ENCODE measurements at regions not wholly inside any gene's neighbourhood (a gene's known extent, or its start where the extent isn't known, plus 50 kb on each side); places are given as distances from the start of the nearest gene placed in this dataset.

DNA sequence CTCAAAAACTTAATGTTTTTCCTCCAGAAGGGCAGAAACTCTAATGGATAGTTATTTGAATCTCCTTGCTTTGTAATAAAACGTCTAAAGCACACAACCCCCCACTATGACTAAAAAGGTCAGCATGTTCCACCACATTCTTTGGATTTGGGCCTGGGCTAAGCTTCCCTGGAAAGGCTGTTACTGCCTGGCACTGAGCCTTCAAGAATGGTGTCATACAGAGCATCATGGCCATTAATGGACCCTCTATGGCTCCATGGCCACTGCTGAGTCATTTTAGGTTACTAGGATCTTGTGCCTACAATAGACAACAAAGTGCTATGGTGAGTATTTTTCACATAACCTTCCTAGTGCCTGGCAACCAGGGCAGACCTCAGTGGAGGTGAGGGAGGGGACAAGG is 242.6 kb upstream of the FAT3 start:
- peak overlapping the region; percentile 6 for H4K91ac ChIP-seq (ENCODE audit: low read length)
- no peaks in the 10 kb centered on the region for H3K27me3 ChIP-seq (ENCODE audit: control insufficient read depth in 1 of 2, insufficient read depth in 1 of 2, low read length in 2 of 2)
- H2AK5ac ChIP-seq (ENCODE audit: low read length, severe bottlenecking), result no peak overlapping the region
- peak overlapping the region; percentile 87 for H3K9ac ChIP-seq (ENCODE audit: low read length)
- H3K27ac ChIP-seq (ENCODE audit: low read length, poor library complexity, severe bottlenecking), result peak overlapping the region; percentile 64
- WGBS, result 24% methylated on average over 1 of the region's 1 CpG
- H4K8ac ChIP-seq (ENCODE audit: low read length), result no peak overlapping the region
- H3K18ac ChIP-seq (ENCODE audit: low read depth in 1 of 2, low read length in 2 of 2), result no peak overlapping the region
- H3K4me2 ChIP-seq (ENCODE audit: low read length, poor library complexity, severe bottlenecking), result no peak overlapping the region
- no peak overlapping the region for H2BK12ac ChIP-seq (ENCODE audit: low read length in 2 of 2)
- no peak overlapping the region for H2BK120ac ChIP-seq (ENCODE audit: low read depth, low read length)
- H3K79me1 ChIP-seq (replicated peaks; ENCODE audit: low read length, poor library complexity, severe bottlenecking), result no peaks in the 10 kb centered on the region
- no peak overlapping the region for H2AFZ ChIP-seq (ENCODE audit: low read depth, low read length)
- peak overlapping the region in 1 of 2 experiments; percentile 44 for H3K14ac ChIP-seq (ENCODE audit: low read length in 2 of 2)
- no peak overlapping the region for H3K4ac ChIP-seq (ENCODE audit: low read depth in 1 of 2, low read length in 2 of 2)
- peaks cover 2% of the 10 kb centered on the region for H3K4me1 ChIP-seq (ENCODE audit: control insufficient read depth, insufficient read depth, low read depth, low read length)
- no peak overlapping the region for H2BK15ac ChIP-seq (ENCODE audit: low read depth, poor library complexity, severe bottlenecking)
- no peak overlapping the region for H3K4me3 ChIP-seq (ENCODE audit: insufficient read depth in 1 of 2, low read depth in 1 of 2, low read length in 2 of 2)
- no peak overlapping the region for H3K23ac ChIP-seq (ENCODE audit: low read length in 2 of 2)
- DNase-seq, result peak; percentile 79
- H3K36me3 ChIP-seq (ENCODE audit: control insufficient read depth in 1 of 2, insufficient read depth in 2 of 2, low read depth in 1 of 2, low read length in 2 of 2), result no peaks in the 10 kb centered on the region
- no peak overlapping the region for H2BK5ac ChIP-seq (ENCODE audit: low read depth, low read length, poor library complexity, severe bottlenecking)
- no peaks in the 10 kb centered on the region for H3K9me3 ChIP-seq (ENCODE audit: control insufficient read depth, low read length)

- H4K8ac ChIP-seq (ENCODE audit: low read length), result no peak overlapping the region
- H3K4me3 ChIP-seq (ENCODE audit: insufficient read depth in 1 of 2, low read depth in 1 of 2, low read length in 2 of 2), result no peak overlapping the region
- no peaks in the 10 kb centered on the region for H3K9me3 ChIP-seq (ENCODE audit: control insufficient read depth, low read length)
- no peak overlapping the region for H3K27ac ChIP-seq (ENCODE audit: low read length, poor library complexity, severe bottlenecking)
- H2BK15ac ChIP-seq (ENCODE audit: low read depth, poor library complexity, severe bottlenecking), result no peak overlapping the region
- H3K14ac ChIP-seq (ENCODE audit: low read length in 2 of 2), result no peak overlapping the region
- H2AK5ac ChIP-seq (ENCODE audit: low read length, severe bottlenecking), result no peak overlapping the region
- no peak overlapping the region for H2AFZ ChIP-seq (ENCODE audit: low read depth, low read length)
- no peaks in the 10 kb centered on the region for H3K79me1 ChIP-seq (replicated peaks; ENCODE audit: low read length, poor library complexity, severe bottlenecking)
- H2BK12ac ChIP-seq (ENCODE audit: low read length in 2 of 2), result no peak overlapping the region
- H4K91ac ChIP-seq (ENCODE audit: low read length), result no peak overlapping the region
- no peak for DNase-seq
- H3K9ac ChIP-seq (ENCODE audit: low read length), result no peak overlapping the region
- H3K4ac ChIP-seq (ENCODE audit: low read depth in 1 of 2, low read length in 2 of 2), result no peak overlapping the region
- H3K18ac ChIP-seq (ENCODE audit: low read depth in 1 of 2, low read length in 2 of 2), result no peak overlapping the region
- H3K27me3 ChIP-seq (ENCODE audit: control insufficient read depth in 1 of 2, insufficient read depth in 1 of 2, low read length in 2 of 2), result no peaks in the 10 kb centered on the region
- H3K23ac ChIP-seq (ENCODE audit: low read length in 2 of 2), result no peak overlapping the region
- H3K36me3 ChIP-seq (ENCODE audit: control insufficient read depth in 1 of 2, insufficient read depth in 2 of 2, low read depth in 1 of 2, low read length in 2 of 2), result no peaks in the 10 kb centered on the region
- H2BK5ac ChIP-seq (ENCODE audit: low read depth, low read length, poor library complexity, severe bottlenecking), result no peak overlapping the region
- H3K4me2 ChIP-seq (ENCODE audit: low read length, poor library complexity, severe bottlenecking), result no peak overlapping the region
- peaks cover 2% of the 10 kb centered on the region for H3K4me1 ChIP-seq (ENCODE audit: control insufficient read depth, insufficient read depth, low read depth, low read length)
- WGBS, result 38% methylated on average over 1 of the region's 1 CpG
- H2BK120ac ChIP-seq (ENCODE audit: low read depth, low read length), result no peak overlapping the region
Measured at GRCh38 chr11:91979775-91980174, 244.8 kb upstream of the FAT3 start.

- H2AFZ ChIP-seq (ENCODE audit: low read depth, low read length), result no peak overlapping the region
- H2BK5ac ChIP-seq (ENCODE audit: low read depth, low read length, poor library complexity, severe bottlenecking), result no peak overlapping the region
- no peak overlapping the region for H2BK15ac ChIP-seq (ENCODE audit: low read depth, poor library complexity, severe bottlenecking)
- no peak overlapping the region for H4K91ac ChIP-seq (ENCODE audit: low read length)
- H3K4ac ChIP-seq (ENCODE audit: low read depth in 1 of 2, low read length in 2 of 2), result no peak overlapping the region
- DNase-seq, result no peak
- H3K9me3 ChIP-seq (ENCODE audit: control insufficient read depth, low read length), result no peaks in the 10 kb centered on the region
- no peak overlapping the region for H2AK5ac ChIP-seq (ENCODE audit: low read length, severe bottlenecking)
- no peak overlapping the region for H3K18ac ChIP-seq (ENCODE audit: low read depth in 1 of 2, low read length in 2 of 2)
- H3K4me3 ChIP-seq (ENCODE audit: insufficient read depth in 1 of 2, low read depth in 1 of 2, low read length in 2 of 2), result no peak overlapping the region
- no peak overlapping the region for H4K8ac ChIP-seq (ENCODE audit: low read length)
- no peak overlapping the region for H3K23ac ChIP-seq (ENCODE audit: low read length in 2 of 2)
- H3K27me3 ChIP-seq (ENCODE audit: control insufficient read depth in 1 of 2, insufficient read depth in 1 of 2, low read length in 2 of 2), result no peaks in the 10 kb centered on the region
- no peak overlapping the region for H2BK120ac ChIP-seq (ENCODE audit: low read depth, low read length)
- H2BK12ac ChIP-seq (ENCODE audit: low read length in 2 of 2), result no peak overlapping the region
- no peak overlapping the region for H3K14ac ChIP-seq (ENCODE audit: low read length in 2 of 2)
- WGBS, result no CpG with 5 or more reads among the region's 1 CpG
- no peak overlapping the region for H3K4me2 ChIP-seq (ENCODE audit: low read length, poor library complexity, severe bottlenecking)
- H3K36me3 ChIP-seq (ENCODE audit: control insufficient read depth in 1 of 2, insufficient read depth in 2 of 2, low read depth in 1 of 2, low read length in 2 of 2), result no peaks in the 10 kb centered on the region
- H3K4me1 ChIP-seq (ENCODE audit: control insufficient read depth, insufficient read depth, low read depth, low read length), result peaks cover 2% of the 10 kb centered on the region
- H3K27ac ChIP-seq (ENCODE audit: low read length, poor library complexity, severe bottlenecking), result peak overlapping the region; percentile 67
- no peak overlapping the region for H3K9ac ChIP-seq (ENCODE audit: low read length)
- no peaks in the 10 kb centered on the region for H3K79me1 ChIP-seq (replicated peaks; ENCODE audit: low read length, poor library complexity, severe bottlenecking)
Measured at GRCh38 chr11:91978747-91979146, 245.9 kb upstream of the FAT3 start.

DNA sequence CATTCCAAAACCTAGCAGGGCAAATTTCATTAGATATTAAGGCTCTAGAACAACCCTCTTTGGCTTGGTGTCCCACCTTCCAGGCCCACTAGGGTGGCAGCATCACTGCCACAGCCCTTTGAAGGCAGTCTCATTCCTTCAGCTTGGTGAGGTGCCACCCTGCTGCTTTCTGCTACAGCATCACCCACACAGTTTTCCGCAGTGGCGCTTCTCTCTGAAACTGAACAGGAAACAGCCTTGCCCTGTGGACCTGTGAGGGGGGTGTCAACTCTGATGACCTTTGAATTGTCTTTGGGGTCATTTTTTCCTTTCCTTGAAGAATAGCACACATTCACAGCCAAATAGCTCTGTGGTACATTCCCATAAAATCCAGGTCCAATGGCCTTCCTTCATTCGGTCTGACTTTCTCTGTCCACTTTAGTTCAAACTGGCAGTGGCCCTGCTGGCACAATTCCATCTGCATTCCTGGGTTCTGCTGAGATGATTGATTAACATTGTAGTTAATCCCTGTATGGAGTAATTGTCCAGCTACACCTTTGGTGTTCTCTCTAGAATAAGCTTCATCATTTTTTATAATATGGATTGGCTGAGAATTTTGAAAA is 251.9 kb upstream of the FAT3 start:
- no peak overlapping the region for H2BK120ac ChIP-seq (ENCODE audit: low read depth, low read length)
- no peak overlapping the region for H2BK15ac ChIP-seq (ENCODE audit: low read depth, poor library complexity, severe bottlenecking)
- WGBS, result 93% methylated on average over 1 of the region's 3 CpGs
- no peaks in the 10 kb centered on the region for H3K79me1 ChIP-seq (replicated peaks; ENCODE audit: low read length, poor library complexity, severe bottlenecking)
- no peak overlapping the region for H4K91ac ChIP-seq (ENCODE audit: low read length)
- no peak overlapping the region for H2BK12ac ChIP-seq (ENCODE audit: low read length in 2 of 2)
- H3K23ac ChIP-seq (ENCODE audit: low read length in 2 of 2), result no peak overlapping the region
- no peaks in the 10 kb centered on the region for H3K36me3 ChIP-seq (ENCODE audit: control insufficient read depth in 1 of 2, insufficient read depth in 2 of 2, low read depth in 1 of 2, low read length in 2 of 2)
- H3K27ac ChIP-seq (ENCODE audit: low read length, poor library complexity, severe bottlenecking), result no peak overlapping the region
- H2AFZ ChIP-seq (ENCODE audit: low read depth, low read length), result no peak overlapping the region
- H3K9me3 ChIP-seq (ENCODE audit: control insufficient read depth, low read length), result no peaks in the 10 kb centered on the region
- H3K14ac ChIP-seq (ENCODE audit: low read length in 2 of 2), result peak overlapping the region in 1 of 2 experiments; percentile 55
- H3K4me1 ChIP-seq (ENCODE audit: control insufficient read depth, insufficient read depth, low read depth, low read length), result peaks cover 2% of the 10 kb centered on the region
- H3K4ac ChIP-seq (ENCODE audit: low read depth in 1 of 2, low read length in 2 of 2), result no peak overlapping the region
- H3K18ac ChIP-seq (ENCODE audit: low read depth in 1 of 2, low read length in 2 of 2), result no peak overlapping the region
- H3K4me2 ChIP-seq (ENCODE audit: low read length, poor library complexity, severe bottlenecking), result no peak overlapping the region
- no peak for DNase-seq
- no peak overlapping the region for H2BK5ac ChIP-seq (ENCODE audit: low read depth, low read length, poor library complexity, severe bottlenecking)
- no peaks in the 10 kb centered on the region for H3K27me3 ChIP-seq (ENCODE audit: control insufficient read depth in 1 of 2, insufficient read depth in 1 of 2, low read length in 2 of 2)
- H2AK5ac ChIP-seq (ENCODE audit: low read length, severe bottlenecking), result no peak overlapping the region
- no peak overlapping the region for H3K9ac ChIP-seq (ENCODE audit: low read length)
- H4K8ac ChIP-seq (ENCODE audit: low read length), result no peak overlapping the region
- no peak overlapping the region for H3K4me3 ChIP-seq (ENCODE audit: insufficient read depth in 1 of 2, low read depth in 1 of 2, low read length in 2 of 2)

Data from mesenchymal stem cell (in vitro differentiated cells and primary cell).